Suppressor macrophage treated with lipopolysaccharide for 4 hours (primary cell): ENCODE measurements at regions not wholly inside any gene's neighbourhood (a gene's known extent, or its start where the extent isn't known, plus 50 kb on each side); places are given as distances from the start of the nearest gene placed in this dataset.

Experiments used
- DNase-seq: peaks from one replicate; pipeline ENCODE4 v3.0.0-alpha.2; 2020

- no peak for DNase-seq
These were observed 631.8 kb downstream of the ELAVL2 start for GRCh38 chr9:23194281-23194680.

GRCh38 chr9:23215688-23216087 is 610.4 kb downstream of the ELAVL2 start:
- no peak for DNase-seq

GRCh38 chr9:23219471-23219870 is 606.6 kb downstream of the ELAVL2 start:
- DNase-seq: no peak

DNA sequence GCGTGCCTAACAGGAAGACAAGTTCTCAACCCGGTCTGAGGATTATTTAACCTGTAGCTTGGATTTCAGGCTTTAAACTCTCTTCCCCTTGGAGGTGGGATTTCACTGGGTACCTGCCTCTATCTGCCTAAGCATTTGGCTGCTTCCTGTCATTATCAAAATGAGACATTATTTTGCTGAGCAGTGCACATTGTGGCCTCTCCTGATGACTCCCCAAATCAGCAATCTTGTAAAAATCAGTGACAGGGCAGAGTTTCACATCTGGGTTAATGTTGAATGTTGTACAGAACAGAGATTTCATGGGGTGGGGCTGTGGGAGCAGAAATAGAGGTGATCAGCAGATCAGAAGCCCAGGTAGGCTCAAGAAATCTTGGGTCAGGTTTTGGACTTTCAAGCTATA is 605.9 kb downstream of the ELAVL2 start:
- DNase-seq: no peak

- DNase-seq: no peak
These were observed 605.1 kb downstream of the ELAVL2 start for GRCh38 chr9:23220957-23221356.

- no peak for DNase-seq
These were observed 596.1 kb downstream of the ELAVL2 start for GRCh38 chr9:23229890-23230317.

GRCh38 chr9:23232831-23233230 is 593.2 kb downstream of the ELAVL2 start:
- no peak for DNase-seq

GRCh38 chr9:23243523-23243922 is 582.5 kb downstream of the ELAVL2 start:
- no peak for DNase-seq

DNA sequence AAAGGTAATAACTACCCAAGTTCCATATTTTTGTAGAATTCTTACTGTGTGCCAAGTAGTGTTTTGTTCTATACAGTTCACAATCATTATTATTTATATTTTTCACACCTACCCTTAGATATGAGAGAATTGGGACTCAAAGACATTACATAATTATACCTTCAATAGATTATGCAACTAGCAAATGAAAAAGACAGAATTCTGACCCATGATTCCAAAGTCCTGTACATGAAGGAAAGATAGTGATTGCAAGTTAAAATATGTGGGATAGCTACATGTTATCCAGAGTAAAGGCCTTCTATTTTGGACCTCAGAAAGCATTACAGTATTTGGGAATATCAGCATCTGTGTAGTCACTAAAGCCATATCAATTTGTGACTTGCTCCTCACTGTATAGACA is 581.0 kb downstream of the ELAVL2 start:
- no peak for DNase-seq

DNA sequence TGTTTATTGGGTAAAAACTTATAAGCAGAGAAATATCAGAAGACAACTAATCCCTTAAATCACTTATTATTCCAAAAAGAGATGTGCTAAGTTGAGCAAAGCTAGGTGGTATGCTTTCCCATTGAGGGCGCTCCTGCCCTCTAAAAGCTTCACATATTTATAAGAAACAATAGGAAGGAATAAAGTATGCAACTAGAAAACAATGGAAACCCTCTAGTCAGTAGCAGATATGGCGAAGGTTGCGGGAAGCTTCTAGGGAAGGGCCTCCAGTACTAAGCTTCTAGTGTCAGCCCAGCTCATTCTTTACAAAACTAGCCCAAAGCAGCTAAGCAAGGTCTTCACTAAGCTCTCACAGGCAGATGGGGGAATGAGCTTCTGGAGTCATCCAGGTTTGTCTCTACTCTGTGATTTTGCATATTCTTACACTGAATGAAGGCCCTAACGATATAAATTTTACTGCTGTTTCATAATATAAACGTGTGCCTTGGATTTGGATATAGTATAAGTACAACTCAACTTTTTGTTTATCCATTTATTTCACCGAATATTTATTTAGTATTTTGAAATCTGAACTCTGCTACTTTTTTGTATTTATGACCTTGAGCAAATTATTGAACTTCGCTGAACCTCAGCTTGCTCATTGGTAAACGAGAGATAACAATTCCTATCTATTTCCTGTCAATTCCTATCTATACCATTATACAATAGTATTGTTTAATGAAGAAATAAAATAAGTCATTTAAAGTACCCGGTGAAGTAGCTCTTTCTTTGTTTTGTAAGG is 571.4 kb downstream of the ELAVL2 start:
- DNase-seq: no peak

DNA sequence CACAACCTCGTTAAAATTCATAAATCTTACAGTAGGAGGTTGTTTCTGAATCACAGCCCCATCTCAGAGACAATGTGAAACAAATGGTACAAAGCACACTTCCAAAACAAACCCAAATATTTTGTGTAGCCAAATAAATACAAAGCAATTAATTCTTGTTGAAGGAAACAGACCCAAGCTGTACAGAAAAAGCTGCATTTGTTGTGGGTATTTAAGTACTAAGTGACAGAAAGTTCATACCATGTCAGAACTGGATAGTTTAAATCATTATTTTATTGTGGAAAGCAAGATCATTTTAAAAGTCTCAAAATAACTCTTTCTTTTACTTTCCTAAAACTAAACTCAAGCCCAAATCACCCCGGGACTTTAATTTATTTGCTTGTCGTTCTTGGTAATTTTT is 570.7 kb downstream of the ELAVL2 start:
- no peak for DNase-seq

DNA sequence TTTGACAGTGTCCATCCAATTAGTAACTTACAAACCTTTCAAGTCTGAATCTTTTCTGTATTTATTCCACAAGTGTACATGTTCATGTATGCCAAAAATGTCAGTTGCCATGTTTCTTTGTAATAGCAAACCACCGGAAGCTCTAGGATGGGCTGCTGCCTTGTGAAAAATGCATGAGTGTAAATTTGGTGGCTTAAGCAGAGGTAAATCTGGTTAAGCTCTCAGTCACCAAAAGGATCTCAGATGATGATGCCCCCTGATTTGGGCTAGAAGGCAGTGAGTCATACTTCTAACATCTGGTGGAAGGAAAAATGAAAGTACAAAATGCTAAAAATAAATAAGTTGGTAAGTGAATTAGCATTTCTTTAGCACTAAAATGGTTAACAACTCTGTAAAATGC is 567.5 kb downstream of the ELAVL2 start:
- DNase-seq: no peak

- no peak for DNase-seq
These were observed 547.5 kb downstream of the ELAVL2 start for GRCh38 chr9:23278561-23278960.

GRCh38 chr9:23287390-23287789 is 538.6 kb downstream of the ELAVL2 start:
- no peak for DNase-seq

GRCh38 chr9:23288545-23288944 is 537.5 kb downstream of the ELAVL2 start:
- no peak for DNase-seq

GRCh38 chr9:23290973-23291372 is 535.1 kb downstream of the ELAVL2 start:
- DNase-seq: no peak

DNA sequence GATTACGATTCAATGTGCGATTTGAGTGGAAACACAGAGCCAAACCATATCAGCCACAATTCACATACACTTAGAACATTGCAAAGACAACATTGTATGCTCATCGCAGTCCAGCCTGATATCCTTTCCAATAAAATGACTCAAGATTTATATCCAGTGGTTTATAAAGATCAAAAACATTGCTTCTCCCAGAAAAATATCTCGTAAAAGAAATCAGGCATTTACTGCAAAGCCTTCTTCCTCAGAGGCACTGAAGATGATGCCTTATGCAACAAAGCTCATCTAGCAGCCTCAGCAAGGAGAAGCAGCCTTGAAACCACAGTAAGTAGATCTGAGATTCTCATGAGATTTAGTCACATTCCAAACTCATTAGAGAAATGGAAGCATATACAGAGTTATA is 523.8 kb downstream of the ELAVL2 start:
- no peak for DNase-seq

- DNase-seq: no peak
These were observed 519.3 kb downstream of the ELAVL2 start for GRCh38 chr9:23306731-23307130.

GRCh38 chr9:23307731-23308513 is 518.1 kb downstream of the ELAVL2 start:
- DNase-seq: no peak

- DNase-seq: no peak
These were observed 516.2 kb downstream of the ELAVL2 start for GRCh38 chr9:23309800-23310199.

GRCh38 chr9:23314247-23314646 is 511.8 kb downstream of the ELAVL2 start:
- DNase-seq: no peak

GRCh38 chr9:23319092-23319491 is 506.9 kb downstream of the ELAVL2 start:
- no peak for DNase-seq

DNA sequence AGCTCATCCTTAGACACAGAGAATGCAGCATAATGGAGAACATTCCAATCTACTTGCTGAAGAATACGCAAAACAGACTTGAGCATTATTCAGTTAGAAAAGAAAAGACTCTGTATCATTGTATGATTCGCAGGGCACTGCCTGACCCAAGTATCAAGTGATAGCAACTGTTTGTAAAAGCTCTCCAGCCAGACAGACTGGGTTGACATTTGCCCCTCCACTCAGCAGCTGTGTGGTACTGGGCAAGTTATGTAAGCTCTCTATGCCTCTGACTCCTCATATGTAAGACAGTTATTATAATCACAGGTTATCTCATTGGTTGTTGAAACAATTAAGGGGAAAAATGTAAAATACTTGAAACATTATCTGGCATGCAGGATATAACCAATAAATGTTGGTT is 505.0 kb downstream of the ELAVL2 start:
- no peak for DNase-seq

- DNase-seq: no peak
These were observed 503.6 kb downstream of the ELAVL2 start for GRCh38 chr9:23322392-23322791.
